ENCODE measurements at regions not wholly inside any gene's neighbourhood (a gene's known extent, or its start where the extent isn't known, plus 50 kb on each side); places are given as distances from the start of the nearest gene placed in this dataset.

DNA sequence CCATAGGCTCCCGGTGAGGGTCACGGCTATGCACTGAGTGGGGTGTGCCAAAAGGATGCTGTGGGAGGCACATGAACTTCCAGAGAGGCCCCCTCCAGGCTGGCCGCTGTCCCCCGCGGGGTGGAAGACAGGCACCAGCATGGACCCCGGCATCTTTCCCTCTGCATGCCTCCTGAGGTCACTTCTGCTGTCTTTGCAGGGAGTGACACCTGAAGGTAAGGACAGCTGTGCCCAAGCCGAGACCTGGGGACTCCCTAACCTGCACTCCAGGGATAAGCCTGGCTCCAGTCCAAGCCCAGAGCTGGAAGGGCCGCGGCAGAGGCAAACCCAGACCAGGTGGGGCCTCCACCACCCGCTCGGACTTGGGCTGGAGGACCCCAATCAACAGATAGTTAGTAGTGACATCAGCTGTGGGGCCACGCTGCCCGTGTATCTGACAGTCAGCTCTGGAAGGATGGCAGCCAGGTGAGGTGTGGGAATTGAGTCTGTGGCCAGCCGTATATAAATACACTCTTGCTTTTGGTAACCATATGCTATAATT, 340.7 kb upstream of the MKI67 start:
- Histone ChIP-seq H3K27ac (ENCODE audit: low read depth in 2 of 2, low read length in 1 of 2) (no peak overlapping the region), H3K27me3 (ENCODE audit: control insufficient read depth in 1 of 2, insufficient read depth in 2 of 2, low read length in 2 of 2) (no peaks in the 10 kb centered on the region), H3K4me1 (ENCODE audit: control insufficient read depth in 2 of 2, insufficient read depth in 2 of 2, low read length in 1 of 2) (no peaks in the 10 kb centered on the region), H3K36me3 (ENCODE audit: control insufficient read depth in 2 of 2, insufficient read depth in 2 of 2, low read length in 1 of 2) (no peaks in the 10 kb centered on the region), H3K9me3 (ENCODE audit: control insufficient read depth in 2 of 2, insufficient read depth in 1 of 2, low read depth in 1 of 2, low read length in 1 of 2) (peaks cover 9 to 25% of the 10 kb centered on the region in 2 donors), H3K4me3 (ENCODE audit: low read depth in 1 of 2, low read length in 2 of 2) (no peak overlapping the region)
- WGBS, 2 donors, result 91 to 92% methylated on average over 13 to 14 of the region's 14 CpGs

DNA sequence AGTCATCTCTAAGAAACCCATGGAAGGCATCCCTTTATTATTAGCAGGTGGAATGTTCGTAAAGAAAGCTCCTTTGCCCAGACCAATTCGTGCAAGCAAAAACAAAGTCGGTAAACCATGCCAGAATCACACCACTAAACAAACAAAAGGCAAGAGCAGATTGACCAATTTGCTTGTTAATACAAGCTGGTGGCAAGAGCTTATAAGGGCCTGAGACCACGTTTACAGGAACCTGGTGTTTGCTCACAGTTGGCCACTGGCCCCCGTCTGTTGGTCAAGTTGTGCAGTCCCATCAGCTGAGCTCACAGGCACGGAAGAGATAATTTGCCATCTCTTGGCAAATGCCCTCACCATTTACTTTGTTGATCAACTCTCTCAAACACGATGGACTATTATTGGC, 342.2 kb upstream of the MKI67 start:
- WGBS, 2 donors, result 68 to 73% methylated on average over 7 of the region's 7 CpGs
- no peaks in the 10 kb centered on the region for H3K36me3 ChIP-seq (ENCODE audit: control insufficient read depth in 2 of 2, insufficient read depth in 2 of 2, low read length in 1 of 2)
- no peak overlapping the region for H3K27ac ChIP-seq (ENCODE audit: low read depth in 2 of 2, low read length in 1 of 2)
- H3K9me3 ChIP-seq (ENCODE audit: control insufficient read depth in 2 of 2, insufficient read depth in 1 of 2, low read depth in 1 of 2, low read length in 1 of 2), result peaks cover 9 to 25% of the 10 kb centered on the region in 2 donors
- H3K4me1 ChIP-seq (ENCODE audit: control insufficient read depth in 2 of 2, insufficient read depth in 2 of 2, low read length in 1 of 2), result no peaks in the 10 kb centered on the region
- no peak overlapping the region for H3K4me3 ChIP-seq (ENCODE audit: low read depth in 1 of 2, low read length in 2 of 2)
- H3K27me3 ChIP-seq (ENCODE audit: control insufficient read depth in 1 of 2, insufficient read depth in 2 of 2, low read length in 2 of 2), result no peaks in the 10 kb centered on the region

DNA sequence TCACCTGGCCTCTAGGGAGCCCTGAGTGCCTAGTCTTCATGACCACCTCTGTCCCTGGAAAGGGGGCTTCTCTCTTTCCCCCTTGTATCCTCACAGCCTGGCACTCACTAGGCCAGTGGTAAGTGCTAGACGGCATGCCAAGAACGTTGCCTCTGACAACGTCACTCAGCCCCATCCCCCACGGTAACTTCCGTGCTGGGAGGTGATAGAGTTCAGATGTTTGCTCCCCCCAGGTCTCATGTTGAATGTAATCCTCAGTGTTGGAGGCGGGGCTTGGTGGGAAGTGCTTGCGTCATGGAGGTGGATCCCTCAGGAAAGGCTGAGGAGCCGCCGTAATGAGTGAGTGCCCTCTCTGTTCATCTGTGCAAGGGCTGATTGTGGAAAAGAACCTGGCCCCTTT, 343.3 kb upstream of the MKI67 start:
- 69 to 70% methylated on average over 9 of the region's 9 CpGs for WGBS, 2 donors
- H3K27ac ChIP-seq (ENCODE audit: low read depth in 2 of 2, low read length in 1 of 2), result no peak overlapping the region
- H3K4me1 ChIP-seq (ENCODE audit: control insufficient read depth in 2 of 2, insufficient read depth in 2 of 2, low read length in 1 of 2), result no peaks in the 10 kb centered on the region

DNA sequence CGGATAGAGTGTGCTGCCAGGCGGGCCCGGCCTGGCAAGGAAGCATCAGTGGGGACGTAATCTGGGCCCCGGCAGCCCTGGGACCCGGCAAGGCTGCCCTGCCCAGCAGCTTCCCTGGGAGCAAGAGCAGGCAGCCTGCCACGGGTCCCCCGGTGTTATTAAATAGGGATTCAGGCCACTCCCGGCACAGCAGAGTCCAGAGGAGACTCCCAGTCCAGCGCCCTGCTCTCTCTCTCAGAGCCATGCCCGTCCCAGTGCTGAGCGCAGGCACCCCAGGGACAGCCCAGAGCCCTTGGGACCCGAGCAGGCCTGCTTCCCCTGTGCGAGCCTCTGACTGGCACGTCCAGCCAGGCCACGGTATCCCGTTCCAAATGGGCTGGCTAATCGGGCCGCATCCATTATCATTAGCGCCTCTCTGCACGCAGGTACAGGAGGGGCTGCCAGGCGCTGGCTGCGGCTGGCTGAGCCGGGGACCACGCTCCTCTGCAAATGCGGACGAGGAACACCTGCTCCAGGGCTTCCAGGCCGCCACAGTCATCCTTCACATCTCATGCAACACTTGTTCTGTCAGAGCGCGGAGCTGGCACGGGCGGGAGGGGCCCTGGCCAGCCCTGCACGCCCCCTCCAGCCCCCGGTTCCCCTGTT, 344.2 kb upstream of the MKI67 start:
- Histone ChIP-seq H3K4me3 (ENCODE audit: low read depth in 1 of 2, low read length in 2 of 2) (no peak overlapping the region), H3K36me3 (ENCODE audit: control insufficient read depth in 2 of 2, insufficient read depth in 2 of 2, low read length in 1 of 2) (no peaks in the 10 kb centered on the region), H3K27ac (ENCODE audit: low read depth in 2 of 2, low read length in 1 of 2) (no peak overlapping the region), H3K27me3 (ENCODE audit: control insufficient read depth in 1 of 2, insufficient read depth in 2 of 2, low read length in 2 of 2) (no peaks in the 10 kb centered on the region), H3K9me3 (ENCODE audit: control insufficient read depth in 2 of 2, insufficient read depth in 1 of 2, low read depth in 1 of 2, low read length in 1 of 2) (peaks cover 2 to 22% of the 10 kb centered on the region in 2 donors), H3K4me1 (ENCODE audit: control insufficient read depth in 2 of 2, insufficient read depth in 2 of 2, low read length in 1 of 2) (no peaks in the 10 kb centered on the region)
- 71 to 74% methylated on average over 34 of the region's 34 CpGs for WGBS, 2 donors

More for the DNA sequence above, 343.3 kb upstream of the MKI67 start:
- Histone ChIP-seq H3K9me3 (ENCODE audit: control insufficient read depth in 2 of 2, insufficient read depth in 1 of 2, low read depth in 1 of 2, low read length in 1 of 2) (peaks cover 2 to 22% of the 10 kb centered on the region in 2 donors), H3K4me3 (ENCODE audit: low read depth in 1 of 2, low read length in 2 of 2) (no peak overlapping the region), H3K27me3 (ENCODE audit: control insufficient read depth in 1 of 2, insufficient read depth in 2 of 2, low read length in 2 of 2) (no peaks in the 10 kb centered on the region), H3K36me3 (ENCODE audit: control insufficient read depth in 2 of 2, insufficient read depth in 2 of 2, low read length in 1 of 2) (no peaks in the 10 kb centered on the region)

DNA sequence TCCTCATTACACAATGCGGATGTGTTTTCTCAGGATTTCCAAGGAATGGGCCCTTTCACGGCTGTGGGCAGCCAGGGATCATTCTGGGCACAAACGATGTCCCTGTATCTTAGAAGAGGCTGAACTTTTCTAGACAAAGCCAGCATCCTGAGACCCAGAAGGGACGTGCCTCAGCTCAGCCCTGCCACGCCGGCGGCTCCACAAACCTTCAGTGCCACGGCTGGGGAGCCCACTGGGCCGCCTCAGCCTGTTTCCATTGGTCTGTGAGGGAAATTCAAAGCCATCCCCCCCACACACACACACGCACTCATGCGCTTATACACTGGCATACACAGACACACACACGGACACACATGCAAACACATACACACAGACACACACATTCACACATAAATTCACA, 344.9 kb upstream of the MKI67 start:
- Histone ChIP-seq H3K27me3 (ENCODE audit: control insufficient read depth in 1 of 2, insufficient read depth in 2 of 2, low read length in 2 of 2) (no peaks in the 10 kb centered on the region), H3K4me3 (ENCODE audit: low read depth in 1 of 2, low read length in 2 of 2) (no peak overlapping the region), H3K36me3 (ENCODE audit: control insufficient read depth in 2 of 2, insufficient read depth in 2 of 2, low read length in 1 of 2) (no peaks in the 10 kb centered on the region), H3K4me1 (ENCODE audit: control insufficient read depth in 2 of 2, insufficient read depth in 2 of 2, low read length in 1 of 2) (no peaks in the 10 kb centered on the region), H3K9me3 (ENCODE audit: control insufficient read depth in 2 of 2, insufficient read depth in 1 of 2, low read depth in 1 of 2, low read length in 1 of 2) (peaks cover 2 to 18% of the 10 kb centered on the region in 2 donors), H3K27ac (ENCODE audit: low read depth in 2 of 2, low read length in 1 of 2) (no peak overlapping the region)
- WGBS, 2 donors, result 71 to 83% methylated on average over 12 of the region's 12 CpGs

DNA sequence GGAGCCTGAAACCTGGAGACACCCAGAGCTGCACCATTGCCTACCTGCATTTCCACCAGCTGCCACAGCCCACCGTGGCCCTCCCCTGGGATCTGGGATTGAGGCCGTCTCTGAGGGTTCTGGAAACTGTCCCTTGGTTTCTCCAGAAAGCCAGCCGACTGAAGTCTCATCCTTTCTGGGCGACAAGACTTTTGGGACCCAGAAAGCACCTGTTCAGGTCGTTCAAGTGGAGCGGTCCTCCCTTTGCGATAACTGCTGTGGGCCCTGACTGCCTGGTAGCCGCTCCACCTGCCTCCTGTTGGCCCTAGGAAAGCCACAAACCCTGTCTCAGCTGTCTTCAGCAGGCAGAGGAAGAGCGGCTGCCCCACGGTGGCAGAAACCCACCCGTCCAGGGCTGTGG, 346.0 kb upstream of the MKI67 start:
- H3K27me3 ChIP-seq (ENCODE audit: control insufficient read depth in 1 of 2, insufficient read depth in 2 of 2, low read length in 2 of 2), result no peaks in the 10 kb centered on the region
- H3K4me3 ChIP-seq (ENCODE audit: low read depth in 1 of 2, low read length in 2 of 2), result no peak overlapping the region
- 84 to 86% methylated on average over 11 of the region's 11 CpGs for WGBS, 2 donors
- H3K27ac ChIP-seq (ENCODE audit: low read depth in 2 of 2, low read length in 1 of 2), result no peak overlapping the region
- H3K4me1 ChIP-seq (ENCODE audit: control insufficient read depth in 2 of 2, insufficient read depth in 2 of 2, low read length in 1 of 2), result no peaks in the 10 kb centered on the region
- peaks cover 2 to 12% of the 10 kb centered on the region in 2 donors for H3K9me3 ChIP-seq (ENCODE audit: control insufficient read depth in 2 of 2, insufficient read depth in 1 of 2, low read depth in 1 of 2, low read length in 1 of 2)
- no peaks in the 10 kb centered on the region for H3K36me3 ChIP-seq (ENCODE audit: control insufficient read depth in 2 of 2, insufficient read depth in 2 of 2, low read length in 1 of 2)

DNA sequence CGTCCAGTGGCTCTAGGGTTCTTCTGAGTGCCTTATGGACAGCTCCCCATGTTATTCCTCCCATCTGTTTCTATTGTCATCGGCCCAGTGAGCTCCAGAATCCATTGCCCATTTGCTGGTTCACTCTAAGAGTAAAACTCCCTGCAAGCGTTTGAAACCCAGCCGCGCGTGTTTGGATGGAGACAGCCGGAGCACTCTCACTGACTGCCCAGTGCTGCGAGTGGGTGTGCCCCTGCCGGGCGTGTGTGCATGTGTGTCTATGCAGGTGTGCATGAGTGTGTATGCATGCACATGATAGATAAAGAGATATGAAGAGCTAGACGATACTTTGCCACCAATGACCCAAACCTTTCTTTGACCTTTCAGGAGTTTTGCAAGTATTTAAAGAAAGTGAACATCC, 347.2 kb upstream of the MKI67 start:
- no peaks in the 10 kb centered on the region for H3K36me3 ChIP-seq (ENCODE audit: control insufficient read depth in 2 of 2, insufficient read depth in 2 of 2, low read length in 1 of 2)
- WGBS, 2 donors, result 77 to 83% methylated on average over 11 of the region's 11 CpGs
- peaks cover 2 to 10% of the 10 kb centered on the region in 2 donors for H3K9me3 ChIP-seq (ENCODE audit: control insufficient read depth in 2 of 2, insufficient read depth in 1 of 2, low read depth in 1 of 2, low read length in 1 of 2)
- H3K4me3 ChIP-seq (ENCODE audit: low read depth in 1 of 2, low read length in 2 of 2), result no peak overlapping the region
- H3K27me3 ChIP-seq (ENCODE audit: control insufficient read depth in 1 of 2, insufficient read depth in 2 of 2, low read length in 2 of 2), result no peaks in the 10 kb centered on the region
- H3K4me1 ChIP-seq (ENCODE audit: control insufficient read depth in 2 of 2, insufficient read depth in 2 of 2, low read length in 1 of 2), result no peaks in the 10 kb centered on the region
- no peak overlapping the region for H3K27ac ChIP-seq (ENCODE audit: low read depth in 2 of 2, low read length in 1 of 2)

DNA sequence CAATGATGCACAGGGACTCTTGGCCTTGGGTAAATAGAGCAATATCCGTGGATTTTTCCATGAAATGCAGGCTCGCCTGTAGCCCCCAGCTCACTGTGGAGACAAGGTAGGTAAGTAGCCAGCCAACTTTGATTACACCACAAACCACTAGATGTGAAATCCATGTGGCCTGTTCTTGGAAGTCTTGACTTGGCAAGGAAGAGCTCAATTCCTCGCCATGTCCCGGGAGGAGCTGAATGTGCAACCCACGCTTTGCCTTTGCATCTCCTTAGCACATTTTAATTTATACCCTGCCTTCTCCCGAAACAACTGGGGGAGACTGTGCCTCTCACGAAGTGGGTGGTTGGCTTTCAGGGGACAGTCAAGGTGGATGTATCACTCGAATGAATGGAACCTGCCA, 347.7 kb upstream of the MKI67 start:
- Histone ChIP-seq H3K4me1 (ENCODE audit: control insufficient read depth in 2 of 2, insufficient read depth in 2 of 2, low read length in 1 of 2) (no peaks in the 10 kb centered on the region), H3K27ac (ENCODE audit: low read depth in 2 of 2, low read length in 1 of 2) (no peak overlapping the region), H3K27me3 (ENCODE audit: control insufficient read depth in 1 of 2, insufficient read depth in 2 of 2, low read length in 2 of 2) (no peaks in the 10 kb centered on the region), H3K4me3 (ENCODE audit: low read depth in 1 of 2, low read length in 2 of 2) (no peak overlapping the region), H3K36me3 (ENCODE audit: control insufficient read depth in 2 of 2, insufficient read depth in 2 of 2, low read length in 1 of 2) (no peaks in the 10 kb centered on the region), H3K9me3 (ENCODE audit: control insufficient read depth in 2 of 2, insufficient read depth in 1 of 2, low read depth in 1 of 2, low read length in 1 of 2) (peaks cover 2 to 13% of the 10 kb centered on the region in 2 donors)
- WGBS, 2 donors, result 81 to 84% methylated on average over 8 of the region's 8 CpGs

DNA sequence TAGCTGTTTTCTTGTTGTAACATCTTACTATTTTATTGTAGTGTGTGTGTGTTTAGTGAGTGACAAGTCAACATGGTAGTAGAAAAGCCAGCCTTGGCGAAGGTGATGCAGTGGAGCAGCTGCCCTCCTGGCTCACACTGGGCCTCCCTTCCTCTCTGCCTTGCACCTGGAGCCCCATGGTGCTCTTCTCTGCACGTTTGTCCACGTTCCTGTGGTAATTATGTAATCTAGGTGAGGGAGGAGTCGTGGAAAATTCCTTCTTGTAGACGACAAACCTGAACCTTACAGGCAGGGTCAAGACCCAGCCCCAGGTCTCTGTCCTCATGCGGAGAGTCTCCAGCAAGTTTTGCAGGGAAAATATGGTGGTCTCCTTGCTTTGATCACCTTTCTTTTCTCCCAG, 348.3 kb upstream of the MKI67 start:
- H3K27ac ChIP-seq (ENCODE audit: low read depth in 2 of 2, low read length in 1 of 2), result no peak overlapping the region
- H3K4me3 ChIP-seq (ENCODE audit: low read depth in 1 of 2, low read length in 2 of 2), result no peak overlapping the region
- 56 to 57% methylated on average over 6 of the region's 6 CpGs for WGBS, 2 donors
- no peaks in the 10 kb centered on the region for H3K36me3 ChIP-seq (ENCODE audit: control insufficient read depth in 2 of 2, insufficient read depth in 2 of 2, low read length in 1 of 2)
- H3K27me3 ChIP-seq (ENCODE audit: control insufficient read depth in 1 of 2, insufficient read depth in 2 of 2, low read length in 2 of 2), result no peaks in the 10 kb centered on the region
- H3K4me1 ChIP-seq (ENCODE audit: control insufficient read depth in 2 of 2, insufficient read depth in 2 of 2, low read length in 1 of 2), result no peaks in the 10 kb centered on the region
- peaks cover 2 to 10% of the 10 kb centered on the region in 2 donors for H3K9me3 ChIP-seq (ENCODE audit: control insufficient read depth in 2 of 2, insufficient read depth in 1 of 2, low read depth in 1 of 2, low read length in 1 of 2)
